NCI-H1694 (cell line): ENCODE measurements at regions not wholly inside any gene's neighbourhood (a gene's known extent, or its start where the extent isn't known, plus 50 kb on each side); places are given as distances from the start of the nearest gene placed in this dataset.
"Not testable (repeated sequence)": the region's sequence is repeated elsewhere in the genome, so short reads cannot be mapped to it uniquely, and the experiment has no call there.

ENCODE experiments used
- DNase-seq: peaks from one replicate; lab custom pipeline; 2025; lab: John Stamatoyannopoulos, UW

- DNase-seq = no peak
Observed at GRCh38 chr1:18561967-18562366, 68.7 kb upstream of the PAX7 start.

- no peak for DNase-seq
Observed at GRCh38 chr1:18564676-18565075, 66.0 kb upstream of the PAX7 start.

- DNase-seq = no peak
Observed at GRCh38 chr1:18565321-18565720, 65.3 kb upstream of the PAX7 start.

- DNase-seq = no peak
Observed at GRCh38 chr1:18568489-18568888, 62.2 kb upstream of the PAX7 start.

GRCh38 chr1:18569251-18569650 lies 61.4 kb upstream of the PAX7 start:
- no peak for DNase-seq

GRCh38 chr1:18569811-18570545 lies 60.7 kb upstream of the PAX7 start:
- DNase-seq = no peak

GRCh38 chr1:18571275-18571674 lies 59.4 kb upstream of the PAX7 start:
- DNase-seq = no peak

- no peak for DNase-seq
Observed at GRCh38 chr1:18572022-18572880, 58.4 kb upstream of the PAX7 start.

- DNase-seq = no peak
Observed at GRCh38 chr1:18573170-18573569, 57.5 kb upstream of the PAX7 start.

GRCh38 chr1:18574754-18575153 lies 55.9 kb upstream of the PAX7 start:
- no peak for DNase-seq

GRCh38 chr1:18575620-18576019 lies 55.0 kb upstream of the PAX7 start:
- peak; percentile 39 for DNase-seq

GRCh38 chr1:18578271-18578670 lies 52.4 kb upstream of the PAX7 start:
- DNase-seq = no peak

GRCh38 chr1:18579267-18579666 lies 51.4 kb upstream of the PAX7 start:
- not testable (repeated sequence) for DNase-seq

GRCh38 chr1:18580047-18580446 lies 50.6 kb upstream of the PAX7 start:
- DNase-seq = no peak

- peak; percentile 75 for DNase-seq
Observed at GRCh38 chr1:18580691-18581419, 49.8 kb upstream of the PAX7 start.
